ENCODE measurements at regions not wholly inside any gene's neighbourhood (a gene's known extent, or its start where the extent isn't known, plus 50 kb on each side); places are given as distances from the start of the nearest gene placed in this dataset.

GRCh38 chr10:47246406-47247147, 53.4 kb upstream of the GDF10 start:
- no peak overlapping the region for H3K27ac Mint-ChIP-seq
- H3K4me3 Mint-ChIP-seq = no peak overlapping the region
- no peak for TF ChIP-seq CTCF (IDR thresholded peaks at IDR 0.05; ENCODE audit: unreplicated experiment in 3 of 3)
- H3K9me3 Mint-ChIP-seq = no peaks in the 10 kb centered on the region
- H3K4me1 Mint-ChIP-seq = peaks cover 7% of the 10 kb centered on the region
- H3K36me3 Mint-ChIP-seq (ENCODE audit: low read depth) = no peaks in the 10 kb centered on the region
- H3K27me3 Mint-ChIP-seq (ENCODE audit: low read depth) = peaks cover 12% of the 10 kb centered on the region

GRCh38 chr10:47247148-47248059, 52.6 kb upstream of the GDF10 start:
- TF ChIP-seq CTCF (IDR thresholded peaks at IDR 0.05; ENCODE audit: unreplicated experiment in 3 of 3) = no peak
- Mint-ChIP-seq H3K4me3 (no peak overlapping the region), H3K27me3 (ENCODE audit: low read depth) (peaks cover 12% of the 10 kb centered on the region), H3K36me3 (ENCODE audit: low read depth) (no peaks in the 10 kb centered on the region), H3K27ac (peak overlapping the region in 1 of 3 experiments; percentile 35), H3K9me3 (no peaks in the 10 kb centered on the region), H3K4me1 (peaks cover 7% of the 10 kb centered on the region)

GRCh38 chr10:47248386-47249090, 51.5 kb upstream of the GDF10 start:
- no peaks in the 10 kb centered on the region for H3K36me3 Mint-ChIP-seq (ENCODE audit: low read depth)
- H3K27me3 Mint-ChIP-seq (ENCODE audit: low read depth) = peaks cover 12% of the 10 kb centered on the region

GRCh38 chr10:47249881-47250280, 50.1 kb upstream of the GDF10 start:
- TF ChIP-seq CTCF (IDR thresholded peaks at IDR 0.05; ENCODE audit: unreplicated experiment in 3 of 3) = no peak
- Mint-ChIP-seq H3K9me3 (no peaks in the 10 kb centered on the region), H3K4me1 (peaks cover 13% of the 10 kb centered on the region), H3K27ac (no peak overlapping the region), H3K27me3 (ENCODE audit: low read depth) (peaks cover 12% of the 10 kb centered on the region), H3K36me3 (ENCODE audit: low read depth) (no peaks in the 10 kb centered on the region), H3K4me3 (no peak overlapping the region)

More at GRCh38 chr10:47248386-47249090, 51.5 kb upstream of the GDF10 start:
- H3K4me1 Mint-ChIP-seq = peaks cover 7% of the 10 kb centered on the region
- H3K9me3 Mint-ChIP-seq = no peaks in the 10 kb centered on the region
- no peak overlapping the region for H3K4me3 Mint-ChIP-seq
- H3K27ac Mint-ChIP-seq = no peak overlapping the region
- no peak for TF ChIP-seq CTCF (IDR thresholded peaks at IDR 0.05; ENCODE audit: unreplicated experiment in 3 of 3)
